ENCODE measurements at regions not wholly inside any gene's neighbourhood (a gene's known extent, or its start where the extent isn't known, plus 50 kb on each side); places are given as distances from the start of the nearest gene placed in this dataset.

DNA sequence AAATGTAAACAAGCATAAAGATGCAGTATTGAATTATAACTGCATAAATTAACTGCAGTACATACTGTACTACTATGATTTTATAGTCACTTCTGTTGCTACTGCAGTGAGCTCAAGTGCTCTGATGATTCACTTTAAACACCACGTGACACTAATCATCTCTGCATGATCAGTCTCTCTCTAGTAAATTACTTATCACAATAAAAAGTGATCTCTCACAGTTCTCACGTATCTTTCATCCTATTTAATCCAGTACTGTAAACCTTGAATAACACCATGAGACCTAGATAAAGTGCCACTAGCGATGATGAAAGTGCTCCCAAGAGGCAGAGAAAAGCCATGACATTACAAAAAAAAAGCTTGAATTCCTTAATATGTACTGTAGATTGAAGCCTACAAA, 1242.0 kb downstream of the AMY1C start:
- TF ChIP-seq, protein P1, sequence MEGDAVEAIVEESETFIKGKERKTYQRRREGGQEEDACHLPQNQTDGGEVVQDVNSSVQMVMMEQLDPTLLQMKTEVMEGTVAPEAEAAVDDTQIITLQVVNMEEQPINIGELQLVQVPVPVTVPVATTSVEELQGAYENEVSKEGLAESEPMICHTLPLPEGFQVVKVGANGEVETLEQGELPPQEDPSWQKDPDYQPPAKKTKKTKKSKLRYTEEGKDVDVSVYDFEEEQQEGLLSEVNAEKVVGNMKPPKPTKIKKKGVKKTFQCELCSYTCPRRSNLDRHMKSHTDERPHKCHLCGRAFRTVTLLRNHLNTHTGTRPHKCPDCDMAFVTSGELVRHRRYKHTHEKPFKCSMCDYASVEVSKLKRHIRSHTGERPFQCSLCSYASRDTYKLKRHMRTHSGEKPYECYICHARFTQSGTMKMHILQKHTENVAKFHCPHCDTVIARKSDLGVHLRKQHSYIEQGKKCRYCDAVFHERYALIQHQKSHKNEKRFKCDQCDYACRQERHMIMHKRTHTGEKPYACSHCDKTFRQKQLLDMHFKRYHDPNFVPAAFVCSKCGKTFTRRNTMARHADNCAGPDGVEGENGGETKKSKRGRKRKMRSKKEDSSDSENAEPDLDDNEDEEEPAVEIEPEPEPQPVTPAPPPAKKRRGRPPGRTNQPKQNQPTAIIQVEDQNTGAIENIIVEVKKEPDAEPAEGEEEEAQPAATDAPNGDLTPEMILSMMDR (IDR thresholded peaks at IDR 0.05 in 4 of 5, conservative IDR thresholded peaks at IDR 0.05 in 1 of 5) = no peak
- no peak for TF ChIP-seq POLR2A (IDR thresholded peaks at IDR 0.05)
